ENCODE measurements at regions not wholly inside any gene's neighbourhood (a gene's known extent, or its start where the extent isn't known, plus 50 kb on each side); places are given as distances from the start of the nearest gene placed in this dataset.

DNA sequence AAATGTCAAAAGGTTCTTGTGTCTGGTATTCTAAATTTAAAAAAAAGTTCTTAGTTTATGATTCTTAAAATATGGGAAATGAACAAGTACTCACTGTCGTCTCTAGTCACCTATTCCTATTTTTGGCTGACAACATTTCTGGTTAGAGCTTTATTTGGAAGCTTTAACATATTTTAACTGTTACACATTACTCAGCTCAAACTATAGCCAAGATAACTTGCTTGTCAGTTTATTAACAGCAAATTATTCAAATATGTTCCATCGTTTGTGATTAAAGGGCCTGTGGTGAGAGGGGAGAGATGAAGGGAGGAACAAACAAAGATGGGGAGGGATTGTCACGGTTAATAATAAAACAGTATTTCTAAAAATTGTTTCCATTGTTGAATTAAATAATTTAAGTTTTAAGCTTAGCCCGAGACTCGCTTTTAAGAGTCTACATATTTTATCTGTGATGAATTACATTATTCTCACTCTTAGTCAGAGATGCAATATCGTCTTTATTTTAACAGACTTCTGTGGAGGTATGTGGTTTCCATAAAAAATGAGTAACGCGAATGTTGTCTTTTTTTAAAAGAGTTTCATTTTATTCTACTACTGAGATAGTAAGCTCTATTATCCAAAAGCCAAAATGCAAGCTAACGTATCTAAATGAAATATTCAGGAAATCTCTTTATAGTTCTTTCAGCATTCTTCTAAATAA, 321.9 kb upstream of the PMFBP1 start:
- POLR2A ChIA-PET = no interaction called here
- Histone ChIP-seq H3K9me3 (ENCODE audit: control insufficient read depth, insufficient read depth, low read depth, low read length) (no peaks in the 10 kb centered on the region), H3K4me1 (ENCODE audit: control insufficient read depth, insufficient read depth, low read length) (no peaks in the 10 kb centered on the region), H3K36me3 (ENCODE audit: control insufficient read depth in 2 of 2, insufficient read depth in 1 of 2, low read length in 2 of 2) (no peaks in the 10 kb centered on the region), H3K27ac (ENCODE audit: extremely low read depth, low read depth, low read length) (no peak overlapping the region), H3K4me3 (ENCODE audit: low read depth, low read length) (no peak overlapping the region)
- CTCF ChIA-PET = no interaction called here
- TF ChIP-seq ZNF560 (tag by site-specific recombination; IDR thresholded peaks at IDR 0.05; ENCODE audit: borderline replicate concordance) (no peak), ZEB2 (tag by site-specific recombination; IDR thresholded peaks at IDR 0.05) (no peak), ZNF423 (tag by site-specific recombination; IDR thresholded peaks at IDR 0.05) (no peak), ZBTB26 (tag by site-specific recombination; optimal IDR thresholded peaks at IDR 0.05) (no peak), PATZ1 (tag by site-specific recombination; IDR thresholded peaks at IDR 0.05) (no peak), ZNF654 (tag by site-specific recombination; IDR thresholded peaks at IDR 0.05; ENCODE audit: low read depth) (no peak), ZFHX2 (tag by site-specific recombination; conservative IDR thresholded peaks at IDR 0.05) (no peak), ZNF354C (tag by site-specific recombination; IDR thresholded peaks at IDR 0.05; ENCODE audit: borderline replicate concordance, low read depth) (no peak), ZNF37A (tag by site-specific recombination; IDR thresholded peaks at IDR 0.05) (no peak)
- TF ChIP-seq, protein P1, sequence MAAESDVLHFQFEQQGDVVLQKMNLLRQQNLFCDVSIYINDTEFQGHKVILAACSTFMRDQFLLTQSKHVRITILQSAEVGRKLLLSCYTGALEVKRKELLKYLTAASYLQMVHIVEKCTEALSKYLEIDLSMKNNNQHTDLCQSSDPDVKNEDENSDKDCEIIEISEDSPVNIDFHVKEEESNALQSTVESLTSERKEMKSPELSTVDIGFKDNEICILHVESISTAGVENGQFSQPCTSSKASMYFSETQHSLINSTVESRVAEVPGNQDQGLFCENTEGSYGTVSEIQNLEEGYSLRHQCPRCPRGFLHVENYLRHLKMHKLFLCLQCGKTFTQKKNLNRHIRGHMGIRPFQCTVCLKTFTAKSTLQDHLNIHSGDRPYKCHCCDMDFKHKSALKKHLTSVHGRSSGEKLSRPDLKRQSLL (tag by site-specific recombination; IDR thresholded peaks at IDR 0.05) = no peak

DNA sequence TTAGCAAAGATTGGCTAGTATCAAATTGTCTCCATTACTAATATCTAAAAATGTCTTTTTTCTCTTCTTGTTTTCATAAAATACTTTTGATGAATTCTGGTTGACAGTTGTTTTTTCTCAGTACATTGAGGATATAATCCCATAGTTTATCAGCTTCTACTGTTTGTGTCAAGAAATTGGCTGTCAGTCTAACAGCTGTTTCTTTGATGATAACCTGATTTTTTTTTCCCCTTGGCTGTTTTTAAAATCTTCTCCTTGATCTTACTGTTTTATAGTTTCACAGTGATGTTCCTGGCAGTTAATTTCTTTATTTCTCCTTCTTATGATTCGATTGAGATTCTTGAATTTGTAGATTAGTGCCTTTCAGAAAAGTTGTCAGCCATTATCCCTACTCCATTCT, 315.3 kb upstream of the PMFBP1 start:
- TF ChIP-seq BCL11B (tag by site-specific recombination; IDR thresholded peaks at IDR 0.05; ENCODE audit: low read depth) (no peak), ZNF558 (tag by site-specific recombination; IDR thresholded peaks at IDR 0.05) (peak; percentile 83)
- CTCF ChIA-PET = interaction anchor here (0.5 kb wide), 1 partner anchor 171 kb away, joined by 3 read pairs; no protein-coding TSS in a partner anchor
- Histone ChIP-seq H3K36me3 (ENCODE audit: control insufficient read depth in 2 of 2, insufficient read depth in 1 of 2, low read length in 2 of 2) (no peaks in the 10 kb centered on the region), H3K9me3 (ENCODE audit: control insufficient read depth, insufficient read depth, low read depth, low read length) (no peaks in the 10 kb centered on the region), H3K4me1 (ENCODE audit: control insufficient read depth, insufficient read depth, low read length) (no peaks in the 10 kb centered on the region), H3K27ac (ENCODE audit: extremely low read depth, low read depth, low read length) (no peak overlapping the region), H3K4me3 (ENCODE audit: low read depth, low read length) (no peak overlapping the region)
- POLR2A ChIA-PET = no interaction called here

DNA sequence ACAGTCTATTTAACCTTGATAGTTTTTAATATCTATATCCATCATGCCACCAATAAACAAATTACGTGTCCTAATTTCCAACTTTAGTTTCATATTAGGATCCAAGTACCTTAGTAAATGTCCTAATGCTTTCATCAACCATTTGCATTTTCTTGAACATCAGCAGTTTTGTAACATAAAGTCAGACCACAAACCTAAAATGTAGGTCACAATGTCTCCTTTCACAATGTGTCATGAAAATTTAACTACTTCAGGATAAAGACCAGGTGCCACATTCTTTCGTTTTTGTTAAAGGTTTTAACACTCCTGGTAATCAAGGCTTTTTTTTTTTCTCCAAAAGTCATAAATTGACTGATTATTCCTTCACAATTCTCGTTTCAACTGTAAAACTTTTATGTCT, 310.7 kb upstream of the PMFBP1 start:
- no peaks in the 10 kb centered on the region for H3K36me3 ChIP-seq (ENCODE audit: control insufficient read depth in 2 of 2, insufficient read depth in 1 of 2, low read length in 2 of 2)
- no peak overlapping the region for H3K4me3 ChIP-seq (ENCODE audit: low read depth, low read length)
- ChIA-PET CTCF (interaction anchor here (0.7 kb wide), 1 partner anchor 1611 kb away, joined by 4 read pairs; no protein-coding TSS in a partner anchor), POLR2A (no interaction called here)
- H3K4me1 ChIP-seq (ENCODE audit: control insufficient read depth, insufficient read depth, low read length) = no peaks in the 10 kb centered on the region
- H3K9me3 ChIP-seq (ENCODE audit: control insufficient read depth, insufficient read depth, low read depth, low read length) = no peaks in the 10 kb centered on the region
- no peak overlapping the region for H3K27ac ChIP-seq (ENCODE audit: extremely low read depth, low read depth, low read length)
- TF ChIP-seq ZNF747 (tag by site-specific recombination; IDR thresholded peaks at IDR 0.05) = no peak
- no peak for TF ChIP-seq KLF7 (tag by site-specific recombination; IDR thresholded peaks at IDR 0.05; ENCODE audit: borderline replicate concordance)
- no peak for TF ChIP-seq ZNF391 (tag by site-specific recombination; IDR thresholded peaks at IDR 0.05; ENCODE audit: borderline replicate concordance, low read depth)
- no peak for TF ChIP-seq ZBTB48 (tag by site-specific recombination; IDR thresholded peaks at IDR 0.05)
- TF ChIP-seq GLI2 (tag by site-specific recombination; IDR thresholded peaks at IDR 0.05; ENCODE audit: borderline replicate concordance, low read depth) = no peak
- no peak for TF ChIP-seq HIC1 (tag by site-specific recombination; IDR thresholded peaks at IDR 0.05)
- TF ChIP-seq HOXD13 (CRISPR knock-in tag; IDR thresholded peaks at IDR 0.05; ENCODE audit: borderline replicate concordance) = no peak
- TF ChIP-seq ZNF133 (tag by site-specific recombination; IDR thresholded peaks at IDR 0.05) = no peak
- TF ChIP-seq ZNF112 (tag by site-specific recombination; IDR thresholded peaks at IDR 0.05) = no peak
- no peak for TF ChIP-seq MZF1 (tag by site-specific recombination; IDR thresholded peaks at IDR 0.05; ENCODE audit: borderline replicate concordance)
- TF ChIP-seq ZBTB49 (tag by site-specific recombination; IDR thresholded peaks at IDR 0.05; ENCODE audit: low read depth) = no peak
